Gastrocnemius medialis (tissue), 4 donors: ENCODE measurements at regions not wholly inside any gene's neighbourhood (a gene's known extent, or its start where the extent isn't known, plus 50 kb on each side); places are given as distances from the start of the nearest gene placed in this dataset.

ENCODE experiments used
- CTCF ChIP-seq, 5 experiments: fragments of 450-650 bp in 3 of 5; fragments of 200-600 bp in 2 of 5; sonication (generic) in 2 of 5; IDR thresholded peaks in 4 of 5; conservative IDR thresholded peaks in 1 of 5; 1 replicate in 4 of 5; 2 replicates in 1 of 5; pipeline ENCODE4 v1.5.1; 2016 to 2019; ENCODE audit warnings: antibody characterized with exemption in 5 of 5, mild to moderate bottlenecking in 3 of 5, moderate library complexity in 3 of 5
- POLR2A ChIP-seq, 2 donors: fragments of 450-650 bp; IDR thresholded peaks; one replicate each; pipeline ENCODE4 v1.6.1; 2017; ENCODE audit warnings: antibody characterized with exemption in 2 of 2, mild to moderate bottlenecking in 2 of 2, moderate library complexity in 2 of 2

GRCh38 chr3:152100491-152101132 is 168.1 kb upstream of the MBNL1 start:
- TF ChIP-seq CTCF (IDR thresholded peaks at IDR 0.05 in 4 of 5, conservative IDR thresholded peaks at IDR 0.05 in 1 of 5) (no peak), POLR2A (IDR thresholded peaks at IDR 0.05) (no peak)
